ENCODE measurements at regions not wholly inside any gene's neighbourhood (a gene's known extent, or its start where the extent isn't known, plus 50 kb on each side); places are given as distances from the start of the nearest gene placed in this dataset.

DNA sequence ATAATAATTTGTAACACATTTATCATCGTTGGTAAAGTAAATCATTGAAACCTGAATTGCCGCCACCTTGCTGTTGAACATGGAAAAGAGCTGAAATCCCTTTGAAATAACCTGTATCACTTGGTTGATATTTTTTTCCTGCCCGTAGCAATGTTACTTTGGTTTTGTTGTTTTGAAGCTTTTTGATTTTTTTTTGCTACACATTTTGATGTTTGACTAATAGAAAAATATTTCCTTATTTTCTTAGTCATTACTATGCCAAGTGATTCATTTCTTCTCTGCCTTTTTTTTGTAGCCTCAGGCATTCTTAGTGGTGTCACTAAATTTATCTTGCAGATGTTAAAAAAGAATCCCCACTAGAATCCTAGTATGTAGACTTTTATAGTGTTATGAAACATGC lies 235.1 kb upstream of the MEOX2 start:
- no peaks in the 10 kb centered on the region for H3K27me3 ChIP-seq (ENCODE audit: control insufficient read depth in 1 of 2, insufficient read depth in 2 of 2, low read length in 2 of 2)
- no peak overlapping the region for H3K4me3 ChIP-seq (ENCODE audit: low read depth in 1 of 2, low read length in 2 of 2)
- no peaks in the 10 kb centered on the region for H3K4me1 ChIP-seq (ENCODE audit: control insufficient read depth in 1 of 2, insufficient read depth in 2 of 2, low read length in 2 of 2)
- no peak overlapping the region for H3K9ac ChIP-seq (ENCODE audit: low read depth in 1 of 2, low read length in 2 of 2)
- no peak overlapping the region for H3K27ac ChIP-seq (ENCODE audit: low read depth, low read length)
- H3K36me3 ChIP-seq (ENCODE audit: control insufficient read depth in 1 of 2, insufficient read depth in 2 of 2, low read length in 2 of 2): no peaks in the 10 kb centered on the region
- no peaks in the 10 kb centered on the region for H3K9me3 ChIP-seq (ENCODE audit: control insufficient read depth in 1 of 2, low read length in 2 of 2)

DNA sequence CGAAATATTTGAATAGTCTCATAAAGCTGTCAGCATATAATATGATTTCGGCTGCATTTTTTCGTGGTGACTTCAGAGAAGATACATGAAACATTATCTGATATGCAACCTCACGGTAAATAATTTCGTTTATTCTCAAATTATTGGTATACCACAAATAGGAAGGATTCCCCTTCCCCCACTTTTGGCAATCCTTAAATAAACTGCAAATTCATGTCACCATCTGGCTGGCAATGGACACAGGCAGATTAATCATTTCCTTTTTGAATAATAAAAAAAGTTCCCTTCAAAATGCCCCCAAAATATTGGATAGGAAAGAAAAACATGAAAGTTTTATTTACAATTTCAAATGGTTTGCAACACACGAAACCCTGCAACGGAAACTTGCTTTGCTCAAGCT lies 234.5 kb upstream of the MEOX2 start:
- Histone ChIP-seq H3K9ac (ENCODE audit: low read depth in 1 of 2, low read length in 2 of 2) (no peak overlapping the region), H3K4me3 (ENCODE audit: low read depth in 1 of 2, low read length in 2 of 2) (no peak overlapping the region), H3K36me3 (ENCODE audit: control insufficient read depth in 1 of 2, insufficient read depth in 2 of 2, low read length in 2 of 2) (no peaks in the 10 kb centered on the region), H3K27me3 (ENCODE audit: control insufficient read depth in 1 of 2, insufficient read depth in 2 of 2, low read length in 2 of 2) (no peaks in the 10 kb centered on the region), H3K27ac (ENCODE audit: low read depth, low read length) (no peak overlapping the region), H3K9me3 (ENCODE audit: control insufficient read depth in 1 of 2, low read length in 2 of 2) (no peaks in the 10 kb centered on the region), H3K4me1 (ENCODE audit: control insufficient read depth in 1 of 2, insufficient read depth in 2 of 2, low read length in 2 of 2) (no peaks in the 10 kb centered on the region)

DNA sequence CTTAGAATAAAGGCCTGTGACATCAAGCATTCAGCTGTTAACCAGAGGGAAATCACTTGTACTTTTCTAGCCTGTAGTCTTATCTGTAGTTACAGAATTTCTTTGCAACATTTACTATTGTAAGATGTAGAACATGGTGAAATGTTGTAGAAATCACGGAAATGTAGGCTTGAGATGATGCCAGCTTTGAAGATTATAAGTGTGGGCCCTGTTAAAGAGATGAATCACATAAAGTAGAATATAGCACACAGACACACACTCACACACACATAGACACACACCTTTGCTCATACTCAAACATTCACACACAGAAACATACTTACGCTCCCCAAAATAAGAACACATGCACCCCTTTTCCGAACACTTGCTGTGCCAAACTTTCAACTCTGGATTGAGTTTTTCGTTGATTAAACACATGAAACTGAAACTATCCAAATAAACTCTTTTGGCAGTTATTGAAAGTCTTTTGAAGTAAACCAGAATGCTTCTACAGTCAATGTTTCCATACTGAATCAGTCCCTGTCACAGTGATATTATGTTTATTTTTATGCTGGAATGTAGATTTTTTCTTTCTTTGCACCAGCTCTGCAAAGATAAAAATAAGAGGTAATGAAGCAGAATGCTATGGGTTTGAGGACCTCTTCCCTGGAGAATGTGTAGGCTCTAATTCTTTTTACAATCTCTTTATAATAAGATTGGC lies 230.3 kb upstream of the MEOX2 start:
- Histone ChIP-seq H3K9ac (ENCODE audit: low read depth in 1 of 2, low read length in 2 of 2) (no peak overlapping the region), H3K36me3 (ENCODE audit: control insufficient read depth in 1 of 2, insufficient read depth in 2 of 2, low read length in 2 of 2) (no peaks in the 10 kb centered on the region), H3K9me3 (ENCODE audit: control insufficient read depth in 1 of 2, low read length in 2 of 2) (no peaks in the 10 kb centered on the region), H3K4me3 (ENCODE audit: low read depth in 1 of 2, low read length in 2 of 2) (no peak overlapping the region), H3K27ac (ENCODE audit: low read depth, low read length) (no peak overlapping the region), H3K27me3 (ENCODE audit: control insufficient read depth in 1 of 2, insufficient read depth in 2 of 2, low read length in 2 of 2) (no peaks in the 10 kb centered on the region), H3K4me1 (ENCODE audit: control insufficient read depth in 1 of 2, insufficient read depth in 2 of 2, low read length in 2 of 2) (no peaks in the 10 kb centered on the region)

DNA sequence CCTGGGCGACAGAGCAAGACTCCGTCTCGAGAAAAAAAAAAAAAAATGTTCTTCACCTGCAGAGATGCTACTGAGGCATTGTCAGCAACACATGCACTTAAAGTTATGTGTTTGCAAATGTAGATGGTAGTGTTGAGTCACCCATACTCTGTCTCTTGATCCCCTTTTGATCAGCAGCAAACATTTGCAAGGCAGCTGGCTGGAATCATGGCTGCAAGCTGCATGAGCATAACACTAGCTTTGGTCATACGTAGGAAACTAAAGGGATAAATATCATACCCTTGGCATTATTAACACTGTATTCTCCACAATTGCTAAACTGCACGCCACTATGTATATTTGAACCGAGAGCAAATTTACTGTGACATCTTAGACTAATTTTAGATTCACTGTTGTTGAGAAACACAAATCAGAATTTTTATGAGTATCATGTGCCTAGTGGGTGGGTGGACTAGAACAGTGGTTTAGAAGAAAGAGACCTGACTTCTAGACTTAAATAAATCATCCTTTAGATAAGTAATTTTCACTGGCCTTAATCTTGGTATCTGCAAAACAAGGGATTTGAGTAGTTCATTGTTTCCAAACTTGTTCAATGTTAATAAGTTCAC lies 229.3 kb upstream of the MEOX2 start:
- H3K27me3 ChIP-seq (ENCODE audit: control insufficient read depth in 1 of 2, insufficient read depth in 2 of 2, low read length in 2 of 2): no peaks in the 10 kb centered on the region
- H3K9ac ChIP-seq (ENCODE audit: low read depth in 1 of 2, low read length in 2 of 2): no peak overlapping the region
- H3K4me1 ChIP-seq (ENCODE audit: control insufficient read depth in 1 of 2, insufficient read depth in 2 of 2, low read length in 2 of 2): no peaks in the 10 kb centered on the region
- H3K9me3 ChIP-seq (ENCODE audit: control insufficient read depth in 1 of 2, low read length in 2 of 2): no peaks in the 10 kb centered on the region
- H3K27ac ChIP-seq (ENCODE audit: low read depth, low read length): no peak overlapping the region
- no peaks in the 10 kb centered on the region for H3K36me3 ChIP-seq (ENCODE audit: control insufficient read depth in 1 of 2, insufficient read depth in 2 of 2, low read length in 2 of 2)
- H3K4me3 ChIP-seq (ENCODE audit: low read depth in 1 of 2, low read length in 2 of 2): no peak overlapping the region

DNA sequence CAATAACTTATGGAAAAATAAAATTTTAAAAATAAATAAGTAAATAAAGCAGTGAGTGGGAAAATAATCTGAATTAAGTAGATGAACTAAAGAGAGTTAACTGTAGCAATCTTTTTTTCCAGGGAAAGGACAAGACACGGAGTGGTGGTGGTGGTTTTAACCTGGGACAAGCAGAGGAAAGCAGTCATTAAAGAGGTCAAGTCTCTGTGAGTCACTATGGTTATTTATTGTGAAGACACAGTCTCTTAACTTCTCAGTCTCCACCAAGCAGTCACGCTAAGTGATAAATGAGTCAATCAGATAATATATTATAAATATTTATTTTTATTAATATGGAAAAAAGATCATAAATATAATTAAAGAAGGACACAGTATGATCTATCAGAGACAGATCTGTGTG lies 228.1 kb upstream of the MEOX2 start:
- Histone ChIP-seq H3K4me3 (ENCODE audit: low read depth in 1 of 2, low read length in 2 of 2) (no peak overlapping the region), H3K9me3 (ENCODE audit: control insufficient read depth in 1 of 2, low read length in 2 of 2) (no peaks in the 10 kb centered on the region), H3K4me1 (ENCODE audit: control insufficient read depth in 1 of 2, insufficient read depth in 2 of 2, low read length in 2 of 2) (no peaks in the 10 kb centered on the region), H3K27me3 (ENCODE audit: control insufficient read depth in 1 of 2, insufficient read depth in 2 of 2, low read length in 2 of 2) (no peaks in the 10 kb centered on the region), H3K9ac (ENCODE audit: low read depth in 1 of 2, low read length in 2 of 2) (no peak overlapping the region), H3K27ac (ENCODE audit: low read depth, low read length) (no peak overlapping the region), H3K36me3 (ENCODE audit: control insufficient read depth in 1 of 2, insufficient read depth in 2 of 2, low read length in 2 of 2) (no peaks in the 10 kb centered on the region)

DNA sequence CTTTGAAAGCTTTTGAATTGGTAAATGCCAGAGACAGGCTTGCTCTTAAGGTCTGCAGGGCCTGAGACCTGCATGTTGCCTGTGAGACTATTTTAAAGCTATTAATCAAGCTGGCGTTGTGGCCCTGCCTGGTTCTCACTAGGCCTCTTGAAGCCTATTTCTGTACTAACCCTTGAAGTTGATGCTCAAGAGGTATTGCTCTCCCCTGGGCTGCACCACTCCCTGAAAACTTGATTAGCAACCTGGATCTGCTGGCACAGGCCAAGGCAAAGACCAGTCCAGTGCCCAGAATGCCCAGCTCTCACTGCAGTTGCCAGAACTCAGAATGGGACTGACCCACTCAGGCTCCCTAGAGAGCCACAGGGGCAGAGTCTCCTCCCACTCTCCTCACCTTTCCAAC lies 220.0 kb upstream of the MEOX2 start:
- Histone ChIP-seq H3K9ac (ENCODE audit: low read depth in 1 of 2, low read length in 2 of 2) (no peak overlapping the region), H3K27ac (ENCODE audit: low read depth, low read length) (no peak overlapping the region), H3K36me3 (ENCODE audit: control insufficient read depth in 1 of 2, insufficient read depth in 2 of 2, low read length in 2 of 2) (no peaks in the 10 kb centered on the region), H3K4me1 (ENCODE audit: control insufficient read depth in 1 of 2, insufficient read depth in 2 of 2, low read length in 2 of 2) (no peaks in the 10 kb centered on the region), H3K4me3 (ENCODE audit: low read depth in 1 of 2, low read length in 2 of 2) (no peak overlapping the region), H3K27me3 (ENCODE audit: control insufficient read depth in 1 of 2, insufficient read depth in 2 of 2, low read length in 2 of 2) (no peaks in the 10 kb centered on the region), H3K9me3 (ENCODE audit: control insufficient read depth in 1 of 2, low read length in 2 of 2) (no peaks in the 10 kb centered on the region)

DNA sequence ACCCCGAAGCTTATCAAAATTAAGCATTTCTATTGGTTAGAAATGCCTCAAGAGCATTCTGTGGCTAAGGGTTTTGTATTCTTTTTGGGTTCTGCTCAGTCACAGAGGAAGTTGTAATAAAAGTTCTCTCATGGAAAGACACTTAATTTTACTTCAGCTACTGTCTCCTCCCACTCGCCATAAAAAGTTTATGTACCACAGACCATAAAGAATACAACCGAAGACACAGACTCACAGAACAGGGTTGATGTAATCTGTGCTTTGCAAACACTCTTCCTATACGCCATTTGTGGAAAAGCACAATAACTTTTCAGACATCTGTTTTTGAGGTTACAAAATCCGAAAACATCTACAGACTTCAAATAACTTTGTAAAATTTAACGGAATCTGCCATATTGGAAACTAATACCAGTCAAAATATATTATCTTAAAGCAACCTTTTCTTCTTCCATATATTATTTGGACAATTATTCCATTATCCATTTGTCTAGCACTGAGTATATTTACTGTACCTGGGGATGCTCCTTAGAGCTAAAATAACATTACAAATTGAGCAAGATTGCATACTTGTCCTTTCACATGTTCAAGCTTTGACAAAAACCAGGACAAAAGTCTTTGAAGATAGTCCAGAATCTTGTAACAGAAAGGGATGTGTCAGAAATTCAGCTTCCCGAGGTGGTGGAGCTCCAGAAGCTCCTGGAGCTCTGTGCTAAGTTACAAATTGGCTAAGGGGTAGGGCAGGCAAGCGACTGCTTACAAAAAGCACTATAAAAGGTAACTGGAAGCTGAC lies 219.0 kb upstream of the MEOX2 start:
- H3K36me3 ChIP-seq (ENCODE audit: control insufficient read depth in 1 of 2, insufficient read depth in 2 of 2, low read length in 2 of 2): no peaks in the 10 kb centered on the region

DNA sequence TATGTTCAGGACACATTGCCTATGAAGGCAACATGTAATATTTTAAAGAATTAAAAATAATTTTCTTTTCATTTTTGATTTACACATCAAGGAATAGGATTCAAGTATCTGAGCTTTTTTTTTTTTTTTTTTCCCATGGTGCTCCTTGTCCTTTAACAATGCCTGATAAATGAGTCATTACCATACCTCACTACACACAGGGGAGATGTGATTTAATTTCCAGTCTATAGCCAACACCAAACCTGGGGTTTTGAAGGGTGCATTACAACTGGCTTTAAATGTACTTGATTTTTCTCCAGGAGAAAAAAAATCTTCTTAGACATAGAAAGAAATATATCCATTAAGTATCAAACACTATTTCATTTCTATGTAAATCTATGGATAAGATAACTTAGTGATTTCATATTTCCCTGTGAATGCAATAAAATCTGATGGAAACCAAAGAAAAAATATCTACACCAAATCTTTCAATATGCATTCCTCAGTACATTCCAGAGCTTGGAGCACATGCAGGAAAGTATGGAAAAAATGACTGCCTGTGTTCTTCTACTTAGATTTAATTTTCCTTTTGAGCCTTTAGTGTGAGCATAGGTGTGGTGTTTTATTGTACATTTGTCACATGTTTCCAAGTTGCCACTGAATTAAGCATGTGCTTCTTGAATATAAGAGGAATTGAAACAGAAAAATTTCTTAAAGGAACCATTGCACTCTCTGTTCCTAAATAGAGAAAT lies 204.8 kb upstream of the MEOX2 start:
- Histone ChIP-seq H3K27ac (ENCODE audit: low read depth, low read length) (no peak overlapping the region), H3K36me3 (ENCODE audit: control insufficient read depth in 1 of 2, insufficient read depth in 2 of 2, low read length in 2 of 2) (no peaks in the 10 kb centered on the region), H3K4me1 (ENCODE audit: control insufficient read depth in 1 of 2, insufficient read depth in 2 of 2, low read length in 2 of 2) (no peaks in the 10 kb centered on the region), H3K9me3 (ENCODE audit: control insufficient read depth in 1 of 2, low read length in 2 of 2) (no peaks in the 10 kb centered on the region), H3K4me3 (ENCODE audit: low read depth in 1 of 2, low read length in 2 of 2) (no peak overlapping the region), H3K27me3 (ENCODE audit: control insufficient read depth in 1 of 2, insufficient read depth in 2 of 2, low read length in 2 of 2) (no peaks in the 10 kb centered on the region), H3K9ac (ENCODE audit: low read depth in 1 of 2, low read length in 2 of 2) (no peak overlapping the region)

More for the DNA sequence above, 219.0 kb upstream of the MEOX2 start:
- Histone ChIP-seq H3K4me3 (ENCODE audit: low read depth in 1 of 2, low read length in 2 of 2) (no peak overlapping the region), H3K4me1 (ENCODE audit: control insufficient read depth in 1 of 2, insufficient read depth in 2 of 2, low read length in 2 of 2) (no peaks in the 10 kb centered on the region), H3K9ac (ENCODE audit: low read depth in 1 of 2, low read length in 2 of 2) (no peak overlapping the region), H3K9me3 (ENCODE audit: control insufficient read depth in 1 of 2, low read length in 2 of 2) (no peaks in the 10 kb centered on the region), H3K27ac (ENCODE audit: low read depth, low read length) (no peak overlapping the region), H3K27me3 (ENCODE audit: control insufficient read depth in 1 of 2, insufficient read depth in 2 of 2, low read length in 2 of 2) (no peaks in the 10 kb centered on the region)

DNA sequence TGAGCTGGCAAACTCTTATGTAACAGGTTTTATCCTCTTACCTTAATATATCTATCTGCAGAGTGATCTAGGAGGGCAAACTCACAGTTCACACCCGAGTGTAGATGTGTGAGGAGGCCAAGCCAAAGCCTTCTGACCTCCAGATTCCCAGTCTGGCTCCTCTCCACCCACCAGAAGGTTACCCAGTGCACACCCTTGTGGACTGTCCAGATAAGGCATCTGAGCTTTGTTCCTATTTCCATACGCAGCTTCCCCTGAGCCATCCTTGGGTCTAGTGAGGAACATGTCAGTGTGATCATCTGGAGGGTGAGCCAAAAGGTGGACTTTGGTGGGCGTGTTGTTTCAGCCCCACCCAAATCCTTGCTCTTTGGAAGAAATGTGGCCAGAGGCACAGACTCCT lies 203.0 kb upstream of the MEOX2 start:
- Histone ChIP-seq H3K36me3 (ENCODE audit: control insufficient read depth in 1 of 2, insufficient read depth in 2 of 2, low read length in 2 of 2) (no peaks in the 10 kb centered on the region), H3K4me3 (ENCODE audit: low read depth in 1 of 2, low read length in 2 of 2) (no peak overlapping the region), H3K9ac (ENCODE audit: low read depth in 1 of 2, low read length in 2 of 2) (no peak overlapping the region), H3K27me3 (ENCODE audit: control insufficient read depth in 1 of 2, insufficient read depth in 2 of 2, low read length in 2 of 2) (no peaks in the 10 kb centered on the region), H3K4me1 (ENCODE audit: control insufficient read depth in 1 of 2, insufficient read depth in 2 of 2, low read length in 2 of 2) (no peaks in the 10 kb centered on the region), H3K9me3 (ENCODE audit: control insufficient read depth in 1 of 2, low read length in 2 of 2) (no peaks in the 10 kb centered on the region), H3K27ac (ENCODE audit: low read depth, low read length) (no peak overlapping the region)

DNA sequence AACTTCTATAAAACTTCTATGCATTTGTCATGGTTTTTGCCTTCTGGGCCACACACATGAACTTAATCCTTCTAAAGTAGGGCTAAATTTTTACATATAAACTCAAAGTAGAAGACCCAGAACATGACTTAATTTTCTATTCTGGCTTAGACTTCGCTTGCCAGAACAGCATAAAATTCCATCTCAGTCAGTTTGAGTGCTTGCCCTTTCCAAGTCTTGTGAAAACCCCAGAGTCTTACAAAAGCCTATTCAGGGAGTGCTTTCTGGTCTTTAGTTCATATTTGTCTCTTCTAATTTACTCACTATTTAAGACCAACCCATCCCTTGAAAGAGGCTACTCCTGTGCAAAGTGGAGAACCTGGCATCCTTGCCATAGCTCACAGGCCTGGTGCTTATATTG lies 201.6 kb upstream of the MEOX2 start:
- Histone ChIP-seq H3K9me3 (ENCODE audit: control insufficient read depth in 1 of 2, low read length in 2 of 2) (no peaks in the 10 kb centered on the region), H3K4me1 (ENCODE audit: control insufficient read depth in 1 of 2, insufficient read depth in 2 of 2, low read length in 2 of 2) (no peaks in the 10 kb centered on the region), H3K36me3 (ENCODE audit: control insufficient read depth in 1 of 2, insufficient read depth in 2 of 2, low read length in 2 of 2) (no peaks in the 10 kb centered on the region), H3K27ac (ENCODE audit: low read depth, low read length) (no peak overlapping the region), H3K9ac (ENCODE audit: low read depth in 1 of 2, low read length in 2 of 2) (no peak overlapping the region), H3K27me3 (ENCODE audit: control insufficient read depth in 1 of 2, insufficient read depth in 2 of 2, low read length in 2 of 2) (no peaks in the 10 kb centered on the region), H3K4me3 (ENCODE audit: low read depth in 1 of 2, low read length in 2 of 2) (no peak overlapping the region)

Data from duodenal mucosa (tissue), 2 donors.